Astrocyte (in vitro differentiated cells and primary cell): ENCODE measurements at regions not wholly inside any gene's neighbourhood (a gene's known extent, or its start where the extent isn't known, plus 50 kb on each side); places are given as distances from the start of the nearest gene placed in this dataset.

Experiments
- DNase-seq: peaks from one replicate; pipeline ENCODE4 v3.0.0-alpha.2; 2010; ENCODE audit warnings: low read depth
- FAIRE-seq: peaks from 2 replicates; lab custom pipeline; 2011; peaks lifted over from hg19 to GRCh38; lab: Jason Lieb, UNC
- H2AFZ ChIP-seq: 2 replicates; pipeline ENCODE4 v1.6.0; 2012; ENCODE audit warnings: low read depth, low read length, inconsistent platforms
- H3K27ac ChIP-seq: 2 replicates; pipeline ENCODE4 v1.5.1; 2011; ENCODE audit warnings: low read depth, low read length, inconsistent platforms
- H3K27me3 ChIP-seq: 2 replicates; pipeline ENCODE4 v1.6.0; 2011; ENCODE audit warnings: low read length, inconsistent platforms; ENCODE audit not compliant: insufficient read depth
- H3K36me3 ChIP-seq: 2 replicates; pipeline ENCODE4 v1.5.1; 2011; ENCODE audit warnings: low read length, inconsistent platforms; ENCODE audit not compliant: insufficient read depth
- H3K4me1 ChIP-seq: 2 replicates; pipeline ENCODE4 v1.5.1; 2011; ENCODE audit warnings: low read length, inconsistent platforms; ENCODE audit not compliant: insufficient read depth
- H3K4me2 ChIP-seq: 2 replicates; pipeline ENCODE4 v1.6.0; 2012; ENCODE audit warnings: low read length, inconsistent platforms
- H3K4me3 ChIP-seq: 2 replicates; pipeline ENCODE4 v1.5.1; 2011; ENCODE audit warnings: low read depth, mild to moderate bottlenecking, low read length, inconsistent platforms; ENCODE audit not compliant: insufficient read depth
- H3K79me2 ChIP-seq: 2 replicates; pipeline ENCODE4 v1.6.0; 2012; ENCODE audit warnings: mild to moderate bottlenecking, low read length, inconsistent platforms; ENCODE audit not compliant: insufficient read depth
- H3K9ac ChIP-seq: 2 replicates; pipeline ENCODE4 v1.6.0; 2012; ENCODE audit warnings: mild to moderate bottlenecking, low read length, inconsistent platforms
- H3K9me3 ChIP-seq: 2 replicates; pipeline ENCODE4 v1.5.1; 2012; ENCODE audit warnings: low read depth, mild to moderate bottlenecking, low read length, inconsistent platforms; ENCODE audit not compliant: insufficient read depth
- H4K20me1 ChIP-seq: 2 replicates; pipeline ENCODE4 v1.6.0; 2012; ENCODE audit warnings: low read length, inconsistent platforms; ENCODE audit not compliant: insufficient read depth
- H3K27ac Mint-ChIP-seq: one replicate; pipeline ENCODE4 v1.8.0; 2021; ENCODE audit warnings: mild to moderate bottlenecking, mixed read lengths; ENCODE audit not compliant: unreplicated experiment
- H3K27me3 Mint-ChIP-seq: one replicate; pipeline ENCODE4 v1.8.0; 2021; ENCODE audit warnings: low read depth, mixed read lengths; ENCODE audit not compliant: unreplicated experiment
- H3K36me3 Mint-ChIP-seq: one replicate; pipeline ENCODE4 v1.8.0; 2021; ENCODE audit warnings: low read depth, mixed read lengths; ENCODE audit not compliant: unreplicated experiment
- H3K4me1 Mint-ChIP-seq: one replicate; pipeline ENCODE4 v1.8.0; 2021; ENCODE audit warnings: low read depth, mixed read lengths; ENCODE audit not compliant: unreplicated experiment
- H3K4me3 Mint-ChIP-seq: one replicate; pipeline ENCODE4 v1.8.0; 2021; ENCODE audit warnings: mild to moderate bottlenecking, moderate library complexity, mixed read lengths; ENCODE audit not compliant: unreplicated experiment
- H3K9me3 Mint-ChIP-seq: one replicate; pipeline ENCODE4 v1.8.0; 2021; ENCODE audit warnings: mild to moderate bottlenecking, mixed read lengths; ENCODE audit not compliant: unreplicated experiment
- CTCF ChIP-seq: IDR thresholded peaks from 2 replicates; pipeline ENCODE4 v1.5.1; 2011; ENCODE audit warnings: low read depth, mild to moderate bottlenecking, inconsistent platforms, low read length, moderate library complexity; ENCODE audit not compliant: insufficient read depth
- EZH2 ChIP-seq: IDR thresholded peaks from 2 replicates; pipeline ENCODE4 v1.6.1; 2012; ENCODE audit warnings: mild to moderate bottlenecking, low read length, inconsistent platforms; ENCODE audit not compliant: insufficient read depth

- FAIRE-seq = no peak
Observed at GRCh38 chr10:124293616-124294449, 124.9 kb downstream of the OAT start.

GRCh38 chr10:124292911-124293615 is 125.7 kb downstream of the OAT start:
- H3K9ac ChIP-seq = no peak overlapping the region
- H3K4me2 ChIP-seq = no peak overlapping the region
- H3K27ac ChIP-seq = no peak overlapping the region
- Mint-ChIP-seq H3K27ac (no peak overlapping the region), H3K9me3 (peaks cover 9% of the 10 kb centered on the region), H3K36me3 (peaks cover 3% of the 10 kb centered on the region), H3K4me1 (peaks cover 6% of the 10 kb centered on the region), H3K27me3 (peaks cover 19% of the 10 kb centered on the region), H3K4me3 (no peak overlapping the region)
- TF ChIP-seq CTCF (no peak), EZH2 (no peak)
- no peaks in the 10 kb centered on the region for H3K9me3 ChIP-seq
- FAIRE-seq = no peak
- no peak for DNase-seq
- no peak overlapping the region for H3K4me3 ChIP-seq
- H3K79me2 ChIP-seq = no peaks in the 10 kb centered on the region
- H4K20me1 ChIP-seq = no peaks in the 10 kb centered on the region
- no peak overlapping the region for H2AFZ ChIP-seq
- H3K4me1 ChIP-seq = peaks cover 5% of the 10 kb centered on the region
- no peaks in the 10 kb centered on the region for H3K27me3 ChIP-seq
- H3K36me3 ChIP-seq = no peaks in the 10 kb centered on the region

More at GRCh38 chr10:124293616-124294449, 124.9 kb downstream of the OAT start:
- no peak for DNase-seq
- peaks cover 16% of the 10 kb centered on the region for H3K27me3 Mint-ChIP-seq
- Histone ChIP-seq H3K36me3 (no peaks in the 10 kb centered on the region), H3K4me2 (no peak overlapping the region), H3K9me3 (no peaks in the 10 kb centered on the region), H3K4me3 (no peak overlapping the region), H3K4me1 (peaks cover 5% of the 10 kb centered on the region), H3K27me3 (no peaks in the 10 kb centered on the region), H4K20me1 (no peaks in the 10 kb centered on the region), H3K27ac (no peak overlapping the region), H3K79me2 (no peaks in the 10 kb centered on the region), H3K9ac (no peak overlapping the region), H2AFZ (no peak overlapping the region)
- peaks cover 9% of the 10 kb centered on the region for H3K9me3 Mint-ChIP-seq
- no peak overlapping the region for H3K4me3 Mint-ChIP-seq
- no peak for TF ChIP-seq CTCF
- peaks cover 3% of the 10 kb centered on the region for H3K36me3 Mint-ChIP-seq
- no peak overlapping the region for H3K27ac Mint-ChIP-seq
- peaks cover 6% of the 10 kb centered on the region for H3K4me1 Mint-ChIP-seq
